GM18505 (cell line): ENCODE measurements at regions not wholly inside any gene's neighbourhood (a gene's known extent, or its start where the extent isn't known, plus 50 kb on each side); places are given as distances from the start of the nearest gene placed in this dataset.

Experiments
- ATAC-seq: cut with Tn5 transposase; IDR thresholded peaks from one replicate; pipeline ENCODE4 v1.9.1; 2021; ENCODE audit not compliant: unreplicated experiment
- POLR2A ChIP-seq: IDR thresholded peaks from 4 replicates; pipeline ENCODE4 v1.6.1; 2011; ENCODE audit warnings: borderline replicate concordance; ENCODE audit not compliant: insufficient read depth, insufficient read length; ENCODE audit errors: extremely low read depth

DNA sequence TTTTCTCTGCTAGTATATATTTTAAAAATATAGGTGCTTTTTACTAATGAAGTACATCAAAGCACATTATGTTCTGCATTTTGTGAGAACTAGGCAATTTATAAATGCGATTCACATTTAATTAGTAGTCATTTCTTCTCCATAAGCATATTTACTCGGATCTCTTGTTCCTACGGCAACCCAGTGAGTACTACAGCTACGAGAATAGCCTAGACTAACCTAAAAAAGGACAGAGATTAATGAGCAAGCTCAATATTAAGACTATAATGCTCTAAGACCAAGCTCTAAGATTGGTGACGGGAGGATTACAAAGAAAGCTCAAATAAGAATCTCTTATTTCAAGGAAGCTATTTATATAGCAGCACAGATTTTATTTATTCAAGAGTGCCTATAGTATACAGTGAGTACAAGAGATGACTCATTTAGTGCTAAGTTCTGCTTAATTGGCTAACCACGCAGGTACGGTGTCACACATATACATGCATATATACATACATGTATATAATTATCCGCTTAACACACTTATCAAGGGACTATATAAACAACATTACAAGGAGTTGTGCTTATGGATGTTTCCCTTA lies 364.7 kb downstream of the GPD2 start:
- no peak for TF ChIP-seq POLR2A
- ATAC-seq, result no peak

DNA sequence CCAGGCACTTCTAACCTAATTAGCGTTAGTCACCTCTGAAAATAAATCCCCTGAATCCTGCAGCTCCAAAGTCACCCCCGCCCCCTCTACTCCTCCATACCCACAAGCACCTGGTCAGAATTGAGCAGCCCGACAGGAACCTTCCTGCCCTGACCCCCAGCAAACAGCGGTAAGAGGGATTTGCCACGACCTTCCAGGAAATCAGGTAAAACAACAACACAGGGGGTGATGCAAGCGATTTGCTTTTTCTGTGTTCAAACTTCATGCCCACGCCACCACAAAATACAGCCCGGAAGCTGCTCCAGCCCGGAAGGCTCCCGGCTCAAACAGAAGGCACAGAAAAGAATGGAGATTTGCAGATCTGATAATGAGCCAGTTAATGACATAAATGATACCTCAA lies 367.1 kb downstream of the GPD2 start:
- ATAC-seq, result no peak

GRCh38 chr2:156803967-156804366 lies 367.8 kb downstream of the GPD2 start:
- no peak for TF ChIP-seq POLR2A
- ATAC-seq, result no peak

More for the DNA sequence above, 367.1 kb downstream of the GPD2 start:
- no peak for TF ChIP-seq POLR2A

DNA sequence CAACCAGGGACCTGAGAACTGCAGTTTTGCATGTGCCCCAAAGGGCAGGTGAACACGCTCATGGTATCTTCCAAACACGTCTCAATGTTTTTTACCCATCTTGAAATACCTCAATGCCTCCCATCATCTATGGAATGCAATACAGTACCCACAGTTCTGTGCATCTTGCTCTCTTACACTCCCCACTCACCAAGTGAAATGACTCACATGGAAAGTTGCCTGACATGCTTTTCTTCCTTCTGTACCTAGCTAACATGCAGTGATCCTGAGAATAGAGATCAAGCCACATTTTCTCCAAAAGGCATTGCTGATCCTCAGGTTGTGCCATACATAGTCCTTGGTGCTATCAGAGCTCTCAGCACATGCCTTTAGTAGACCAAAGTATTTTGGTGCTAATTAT lies 373.9 kb downstream of the GPD2 start:
- TF ChIP-seq POLR2A, result no peak
- ATAC-seq, result no peak

DNA sequence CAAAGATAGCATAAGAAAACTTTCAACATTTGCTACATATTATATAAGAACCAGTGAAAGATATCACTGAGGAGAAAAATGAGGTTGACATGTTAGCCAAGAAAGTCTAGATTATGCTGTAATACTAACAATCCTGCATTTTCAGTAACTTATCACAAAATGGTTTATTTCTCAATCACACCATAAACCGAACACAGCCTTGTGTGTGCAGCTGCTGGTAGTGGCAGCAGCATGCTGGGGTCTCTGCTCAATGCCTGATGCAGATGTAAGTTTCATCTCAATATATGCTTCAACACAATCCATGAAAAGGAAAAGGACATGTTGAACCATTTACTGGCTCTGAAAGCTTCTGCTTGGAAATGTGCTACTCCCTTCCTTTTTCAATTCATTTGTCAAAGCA lies 376.3 kb downstream of the GPD2 start:
- no peak for TF ChIP-seq POLR2A
- no peak for ATAC-seq

DNA sequence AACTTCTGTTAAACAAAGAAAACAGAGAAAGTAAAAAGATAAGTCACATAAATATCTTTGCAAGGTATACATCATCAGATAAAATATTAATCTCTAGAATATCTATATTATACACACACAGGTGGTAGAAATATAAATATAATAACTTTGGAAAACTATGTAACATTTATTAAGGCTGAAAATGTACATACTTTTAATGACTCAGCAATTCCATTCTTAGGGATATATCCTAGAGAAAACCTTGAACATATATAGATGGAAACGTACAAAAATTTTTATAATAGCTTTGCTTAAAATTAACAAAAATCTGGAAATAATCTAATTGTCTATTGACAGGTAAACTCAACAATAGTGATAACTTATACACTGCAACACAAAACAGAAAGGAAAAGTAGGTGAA lies 381.3 kb downstream of the GPD2 start:
- no peak for ATAC-seq
- TF ChIP-seq POLR2A, result no peak

- no peak for ATAC-seq
- no peak for TF ChIP-seq POLR2A
Measured at GRCh38 chr2:156818221-156818620, 382.0 kb downstream of the GPD2 start.

- ATAC-seq, result no peak
- TF ChIP-seq POLR2A, result no peak
Measured at GRCh38 chr2:156818944-156819343, 382.8 kb downstream of the GPD2 start.

GRCh38 chr2:156826341-156826933 lies 390.3 kb downstream of the GPD2 start:
- ATAC-seq, result no peak
- TF ChIP-seq POLR2A, result no peak

DNA sequence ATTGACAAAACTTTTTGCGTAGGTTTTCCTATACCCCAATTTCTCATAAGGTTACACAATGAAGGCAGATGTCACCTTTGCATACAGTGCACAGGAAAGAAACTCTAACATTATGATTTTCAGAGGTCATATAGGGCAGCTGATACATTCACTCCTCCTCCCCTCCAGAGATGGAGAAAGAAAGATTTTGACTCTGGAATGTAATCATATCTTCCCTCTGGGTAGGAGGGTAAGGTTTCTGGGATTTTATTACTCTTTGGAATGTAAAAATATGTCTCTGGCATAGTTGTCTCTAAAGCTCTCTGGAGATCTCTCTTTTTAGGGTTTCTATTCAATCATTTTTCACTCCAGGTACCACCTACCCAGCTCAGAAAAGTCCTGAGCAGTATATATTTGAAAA lies 398.3 kb downstream of the GPD2 start:
- no peak for TF ChIP-seq POLR2A
- ATAC-seq, result no peak

GRCh38 chr2:156837635-156838370 lies 401.6 kb downstream of the GPD2 start:
- TF ChIP-seq POLR2A, result no peak
- ATAC-seq, result no peak

GRCh38 chr2:156841321-156841720 lies 405.1 kb downstream of the GPD2 start:
- no peak for TF ChIP-seq POLR2A
- ATAC-seq, result no peak

DNA sequence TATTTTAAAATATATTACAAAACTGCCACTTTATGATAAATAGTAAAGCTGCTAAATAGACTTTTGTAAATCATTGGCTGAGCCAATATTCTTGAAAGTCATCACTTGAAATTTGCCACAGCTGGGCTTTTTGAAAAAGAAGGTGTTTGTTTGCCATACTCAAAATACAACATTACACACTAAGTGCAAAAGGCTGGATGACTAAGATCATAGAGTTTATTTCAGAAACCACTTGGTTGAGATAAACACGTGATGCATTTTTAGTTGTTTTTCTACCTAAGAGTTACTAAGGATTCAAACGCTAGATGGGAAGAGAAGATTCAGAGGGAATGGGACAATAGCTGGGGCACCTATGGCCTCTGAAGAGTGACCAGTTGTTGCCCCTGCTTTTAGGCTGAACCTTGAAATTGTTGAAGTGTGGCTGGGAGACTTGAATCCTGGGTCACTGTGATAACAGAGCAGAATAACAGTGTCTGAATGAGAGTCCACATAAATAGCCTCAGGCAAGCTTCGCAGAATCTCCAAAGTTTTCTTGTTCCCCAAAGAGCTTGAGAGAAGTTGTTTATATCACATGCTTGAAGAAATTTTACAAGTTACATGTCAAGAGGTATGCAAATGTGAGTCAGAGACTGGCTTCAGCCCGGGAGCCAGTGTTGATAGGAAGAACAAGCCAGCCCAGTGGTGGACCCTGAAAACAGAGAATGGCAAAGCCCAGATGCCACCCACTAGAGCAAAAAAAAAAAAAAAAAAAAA lies 409.8 kb downstream of the GPD2 start:
- ATAC-seq, result no peak
- no peak for TF ChIP-seq POLR2A
